Adrenal gland (tissue), 5 donors: ENCODE measurements at regions not wholly inside any gene's neighbourhood (a gene's known extent, or its start where the extent isn't known, plus 50 kb on each side); places are given as distances from the start of the nearest gene placed in this dataset.

Experiments used
- CTCF ChIP-seq, 6 experiments: fragments of 450-650 bp in 4 of 6; fragments of 200-600 bp in 2 of 6; sonication (generic) in 1 of 6; IDR thresholded peaks; 1 replicate in 5 of 6; 2 replicates in 1 of 6; pipeline versions ENCODE4 v1.5.1 to v1.8.0; 2016 to 2021; ENCODE audit warnings: antibody characterized with exemption in 6 of 6, mild to moderate bottlenecking in 2 of 6, moderate library complexity in 1 of 6
- POLR2A ChIP-seq, 2 donors: fragments of 450-650 bp; IDR thresholded peaks; one replicate each; pipeline ENCODE4 v1.6.1; 2017; ENCODE audit warnings: antibody characterized with exemption in 2 of 2, mild to moderate bottlenecking in 2 of 2, moderate library complexity in 1 of 2
- donor health status: DM: no; HTN: no; CAD: no.

- TF ChIP-seq CTCF (IDR thresholded peaks at IDR 0.05) (no peak), POLR2A (IDR thresholded peaks at IDR 0.05) (no peak)
These were observed 295.6 kb downstream of the TBC1D4 start for GRCh38 chr13:75186379-75186778.
